HG03060 (cell line): ENCODE measurements at regions not wholly inside any gene's neighbourhood (a gene's known extent, or its start where the extent isn't known, plus 50 kb on each side); places are given as distances from the start of the nearest gene placed in this dataset.

ENCODE experiments used
- ATAC-seq: cut with Tn5 transposase; IDR thresholded peaks from one replicate; pipeline ENCODE4 v1.9.1; 2021; ENCODE audit warnings: low read depth, moderate number of reproducible peaks; ENCODE audit not compliant: unreplicated experiment

DNA sequence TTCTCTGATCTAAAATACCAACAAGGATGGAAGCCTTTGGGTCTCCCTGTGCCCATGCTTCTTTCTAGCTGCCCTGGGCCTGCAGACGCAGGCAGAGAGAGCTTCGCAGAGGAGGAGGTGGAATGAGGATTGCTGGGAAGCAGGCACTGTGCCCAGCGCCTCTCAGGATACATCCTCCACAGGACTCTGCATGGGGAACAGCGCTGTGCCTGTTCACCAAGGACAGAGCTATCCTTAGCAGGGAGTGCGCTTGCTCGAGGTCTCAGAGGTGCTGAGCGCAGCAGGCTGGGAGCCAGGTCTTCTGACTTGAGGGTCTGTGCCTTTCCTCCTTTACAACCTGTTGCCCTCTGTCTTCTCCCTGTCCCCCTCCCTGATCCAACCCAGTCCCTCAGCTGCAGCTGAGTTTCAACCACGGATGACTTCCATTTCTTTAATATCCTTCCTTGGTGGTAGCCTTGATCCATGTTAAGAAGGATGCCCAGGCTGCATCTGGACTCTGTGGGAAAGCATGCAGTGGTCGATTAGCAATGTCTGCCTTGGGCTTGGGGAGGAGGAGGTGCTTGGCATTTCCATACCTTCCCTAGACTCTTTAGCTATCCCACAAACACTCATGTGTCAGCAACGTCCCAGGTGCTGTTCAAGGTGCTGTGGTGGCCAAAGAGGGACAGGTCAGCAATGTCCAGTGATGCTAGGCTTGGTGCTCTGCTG is 219.6 kb upstream of the GPR26 start:
- ATAC-seq, result no peak

- no peak for ATAC-seq
Observed at GRCh38 chr10:123449234-123449962, 216.8 kb upstream of the GPR26 start.

GRCh38 chr10:123450956-123451605 is 215.1 kb upstream of the GPR26 start:
- no peak for ATAC-seq

GRCh38 chr10:123451618-123452245 is 214.4 kb upstream of the GPR26 start:
- ATAC-seq, result no peak

- no peak for ATAC-seq
Observed at GRCh38 chr10:123454987-123455386, 211.2 kb upstream of the GPR26 start.

DNA sequence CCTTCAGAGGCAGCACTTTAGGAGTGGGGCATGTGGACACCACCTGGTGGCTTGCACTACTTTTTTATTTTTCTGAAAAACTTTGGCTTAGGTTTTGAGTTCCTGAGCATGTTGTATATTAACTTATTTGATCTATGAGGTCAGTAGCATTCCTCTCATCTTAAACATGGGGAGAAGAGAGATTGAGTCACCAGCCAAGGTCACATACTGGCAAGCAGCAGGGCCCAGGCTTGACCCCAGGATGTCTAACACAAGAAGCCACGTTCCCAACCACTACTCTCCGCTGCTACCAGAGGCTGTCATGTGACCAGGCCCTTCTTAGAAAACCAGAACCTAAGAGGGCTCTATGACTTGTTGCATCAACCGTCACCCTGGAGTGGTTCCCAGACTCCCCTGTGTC is 210.3 kb upstream of the GPR26 start:
- no peak for ATAC-seq

DNA sequence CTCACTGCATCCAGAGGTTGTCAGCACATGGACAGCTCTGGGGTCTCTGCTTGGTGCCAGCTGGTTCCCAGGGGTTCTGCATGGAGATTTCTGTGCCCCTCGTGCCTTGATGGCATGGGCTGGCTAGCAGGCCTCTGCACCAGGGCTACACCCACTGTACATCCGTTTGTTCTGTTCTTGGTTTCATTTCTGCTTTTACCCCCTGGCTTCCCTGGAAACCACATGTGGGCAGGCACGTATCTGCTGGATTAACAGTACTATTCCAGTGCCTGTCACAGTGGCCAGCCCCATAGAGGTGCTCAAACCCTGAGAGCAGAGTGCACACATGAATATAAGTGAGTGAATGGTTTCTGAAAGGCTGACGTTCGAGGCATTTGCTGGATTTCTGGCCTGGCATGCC is 207.2 kb upstream of the GPR26 start:
- ATAC-seq, result no peak

DNA sequence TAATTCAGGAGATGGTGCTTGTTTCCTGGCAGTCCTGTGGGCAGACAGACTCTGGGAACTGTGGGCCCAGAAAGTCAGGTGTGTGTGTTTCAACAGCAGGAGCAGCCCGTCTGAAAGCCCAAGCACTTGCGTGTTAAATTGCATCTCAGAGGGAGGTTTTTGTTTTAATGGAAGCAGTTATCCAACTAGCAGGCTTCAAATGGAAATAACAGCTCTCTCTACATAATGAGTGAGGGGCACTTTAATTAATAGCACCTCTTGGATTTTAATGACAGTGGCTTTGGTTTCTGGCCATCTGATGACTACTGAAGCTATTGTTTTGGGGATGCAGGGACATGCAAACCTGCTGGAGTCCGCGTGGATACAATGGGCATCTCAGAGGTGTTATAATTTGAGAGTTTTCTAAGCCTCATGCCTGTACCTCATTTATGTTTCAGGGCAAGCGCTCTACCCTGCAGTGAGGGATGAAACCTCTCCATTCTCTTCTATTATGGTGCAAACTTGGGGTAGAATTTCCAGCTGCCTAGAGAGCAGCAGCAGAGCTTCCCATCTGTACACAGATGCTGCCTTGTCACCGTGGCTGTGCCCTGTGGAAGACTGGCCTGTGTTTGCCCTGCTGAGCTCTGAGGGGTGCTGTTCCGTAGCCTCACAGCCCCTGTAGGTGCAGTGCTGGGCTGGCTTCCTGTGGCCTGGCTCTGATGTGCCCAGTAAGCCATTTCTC is 206.6 kb upstream of the GPR26 start:
- ATAC-seq, result no peak

GRCh38 chr10:123462246-123462645 is 203.9 kb upstream of the GPR26 start:
- ATAC-seq, result no peak

GRCh38 chr10:123462756-123463155 is 203.4 kb upstream of the GPR26 start:
- ATAC-seq, result no peak

GRCh38 chr10:123463181-123463580 is 203.0 kb upstream of the GPR26 start:
- ATAC-seq, result no peak

- ATAC-seq, result no peak
Observed at GRCh38 chr10:123463698-123464097, 202.5 kb upstream of the GPR26 start.

DNA sequence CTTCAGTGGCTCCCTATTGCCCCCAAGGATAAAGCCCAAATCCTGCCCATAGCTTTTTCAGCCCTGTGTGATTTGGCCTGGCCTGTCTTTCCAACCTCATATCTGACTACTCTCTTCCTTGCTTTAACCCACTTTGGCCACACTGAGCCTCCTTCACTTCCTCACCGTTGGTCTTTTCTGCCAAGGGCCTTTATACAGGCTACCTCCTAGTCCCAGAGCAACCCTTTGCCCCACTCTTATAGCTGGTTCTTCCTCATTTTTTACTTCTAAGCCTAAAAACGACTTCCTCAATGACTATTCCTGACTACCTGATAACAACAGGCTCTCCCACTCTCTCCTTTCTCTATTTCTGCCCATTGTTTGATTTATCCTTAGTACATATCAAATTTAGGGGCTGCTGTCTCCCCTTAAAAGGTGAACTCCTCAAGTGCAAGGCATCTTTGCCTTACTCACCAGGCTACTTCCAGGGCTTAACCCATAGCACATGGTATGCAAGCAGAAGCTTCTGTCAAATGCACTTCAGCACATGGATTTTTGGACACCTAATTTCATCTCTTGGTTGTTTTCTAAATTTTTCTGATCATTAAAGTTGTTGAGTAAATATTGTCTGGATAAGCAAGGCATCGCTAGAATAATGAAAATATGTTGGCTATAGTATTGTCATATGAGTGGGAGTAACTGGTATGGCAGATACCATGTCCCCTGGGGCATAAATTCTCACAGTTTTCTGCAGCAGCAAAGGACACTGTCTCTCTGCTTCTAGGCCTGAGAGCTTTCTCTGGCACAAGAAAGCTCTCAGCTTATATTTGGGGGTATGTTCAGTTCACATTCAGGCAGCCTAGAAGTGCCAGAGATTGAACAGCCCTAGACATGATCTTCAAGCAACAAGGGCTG is 201.5 kb upstream of the GPR26 start:
- ATAC-seq, result no peak

GRCh38 chr10:123470336-123470921 is 195.7 kb upstream of the GPR26 start:
- ATAC-seq, result no peak

DNA sequence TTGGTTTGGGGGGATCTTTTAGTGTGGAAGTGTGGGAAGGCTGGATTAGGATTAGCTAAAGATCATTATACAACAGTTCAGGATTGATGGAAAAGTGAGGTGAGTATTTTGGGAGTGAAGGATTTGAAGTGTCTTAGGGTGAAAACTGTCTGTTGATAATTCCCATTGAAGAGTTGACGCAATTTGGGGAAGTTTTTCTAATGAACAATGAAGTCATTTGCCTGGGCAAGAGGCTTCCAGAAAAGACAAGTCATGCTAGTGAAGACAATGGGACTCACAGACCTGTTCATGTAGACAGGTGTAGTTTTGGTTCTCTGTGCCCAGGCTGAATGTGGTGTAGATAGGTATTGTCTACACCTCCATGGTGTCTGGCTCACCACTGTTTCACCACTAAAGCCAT is 194.3 kb upstream of the GPR26 start:
- ATAC-seq, result no peak

GRCh38 chr10:123472606-123473005 is 193.5 kb upstream of the GPR26 start:
- no peak for ATAC-seq

DNA sequence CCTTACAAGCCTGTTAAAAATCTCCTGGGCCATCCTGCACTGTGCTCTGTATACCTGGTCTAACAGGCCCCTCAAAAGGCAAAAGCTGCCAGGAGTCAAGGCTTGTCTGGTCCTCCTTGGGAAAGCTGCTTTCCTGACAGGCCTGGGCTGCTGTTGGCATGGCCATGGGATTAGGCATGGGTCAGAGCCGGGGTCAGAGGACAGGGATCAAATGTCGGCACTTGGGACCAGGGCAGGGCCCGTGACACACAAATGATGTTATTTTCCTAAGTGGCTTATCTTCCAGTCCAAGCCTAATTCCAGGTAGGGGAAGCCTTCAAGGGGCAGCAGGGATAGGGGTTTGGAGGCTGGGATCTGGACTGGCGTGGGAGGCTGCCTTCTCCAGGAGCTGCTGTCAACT is 191.5 kb upstream of the GPR26 start:
- ATAC-seq, result no peak

- ATAC-seq, result no peak
Observed at GRCh38 chr10:123475466-123475865, 190.7 kb upstream of the GPR26 start.

GRCh38 chr10:123478116-123478515 is 188.0 kb upstream of the GPR26 start:
- no peak for ATAC-seq
